Smooth muscle cell (in vitro differentiated cells): ENCODE measurements at regions not wholly inside any gene's neighbourhood (a gene's known extent, or its start where the extent isn't known, plus 50 kb on each side); places are given as distances from the start of the nearest gene placed in this dataset.

Source experiments
- DNase-seq: peaks from one replicate; lab custom pipeline; 2025; ENCODE audit not compliant: unreplicated experiment; lab: John Stamatoyannopoulos, UW
- H2AFZ ChIP-seq: fragments of 200-600 bp; sonication (generic); 2 replicates; pipeline ENCODE4 v1.6.0; 2016; ENCODE audit warnings: antibody characterized with exemption, low read depth, mild to moderate bottlenecking
- H3F3A ChIP-seq: fragments of 200-600 bp; sonication (generic); 2 replicates; pipeline ENCODE4 v1.6.0; 2017; ENCODE audit warnings: antibody characterized with exemption, low read depth
- H3K27ac ChIP-seq: fragments of 200-600 bp; sonication (generic); 2 replicates; pipeline ENCODE4 v1.5.1; 2016; ENCODE audit warnings: low read depth, mild to moderate bottlenecking
- H3K27me3 ChIP-seq: fragments of 200-600 bp; sonication (generic); 2 replicates; pipeline ENCODE4 v1.6.1; 2016; ENCODE audit warnings: low read depth, mild to moderate bottlenecking
- H3K36me3 ChIP-seq: fragments of 200-600 bp; sonication (generic); 2 replicates; pipeline ENCODE4 v1.5.1; 2016; ENCODE audit warnings: low read depth
- H3K4me1 ChIP-seq: fragments of 200-600 bp; sonication (generic); 2 replicates; pipeline ENCODE4 v1.5.1; 2016; ENCODE audit warnings: low read depth
- H3K4me2 ChIP-seq: fragments of 200-600 bp; sonication (generic); 2 replicates; pipeline ENCODE4 v1.6.0; 2016; ENCODE audit warnings: mild to moderate bottlenecking
- H3K4me3 ChIP-seq: fragments of 200-600 bp; sonication (generic); 2 replicates; pipeline ENCODE4 v1.5.1; 2016; ENCODE audit warnings: mild to moderate bottlenecking
- H3K79me2 ChIP-seq: fragments of 200-600 bp; sonication (generic); 2 replicates; pipeline ENCODE4 v1.6.0; 2016; ENCODE audit warnings: low read depth, mild to moderate bottlenecking
- H3K9ac ChIP-seq: fragments of 200-600 bp; sonication (generic); 2 replicates; pipeline ENCODE4 v1.6.0; 2016; ENCODE audit warnings: low read depth
- H3K9me3 ChIP-seq: fragments of 200-600 bp; sonication (generic); replicated peaks from 2 replicates; pipeline ENCODE4 v1.5.1; 2016; ENCODE audit warnings: low read depth
- H4K20me1 ChIP-seq: fragments of 200-600 bp; sonication (generic); 2 replicates; pipeline ENCODE4 v1.6.0; 2016; ENCODE audit warnings: low read depth
- CTCF ChIP-seq: fragments of 200-600 bp; sonication (generic); IDR thresholded peaks from 2 replicates; pipeline ENCODE4 v1.5.1; 2017; ENCODE audit warnings: borderline replicate concordance, mild to moderate bottlenecking, antibody characterized with exemption; ENCODE audit not compliant: insufficient read depth, poor library complexity, severe bottlenecking
- WGBS: methylation state at CpG from one replicate; pipeline ENCODE4 v1.1.7; 2016; ENCODE audit warnings: low lambda C conversion rate; 5-methylcytosine and 5-hydroxymethylcytosine counted together

GRCh38 chr7:50228148-50228547 lies 76.4 kb upstream of the IKZF1 start:
- H3K36me3 ChIP-seq, result no peaks in the 10 kb centered on the region
- 79% methylated on average over 4 of the region's 4 CpGs for WGBS

GRCh38 chr7:50227726-50228125 lies 76.8 kb upstream of the IKZF1 start:
- no peaks in the 10 kb centered on the region for H3K9me3 ChIP-seq
- no peaks in the 10 kb centered on the region for H3K36me3 ChIP-seq
- H3K79me2 ChIP-seq, result no peaks in the 10 kb centered on the region
- no peaks in the 10 kb centered on the region for H4K20me1 ChIP-seq
- no peak overlapping the region for H3K9ac ChIP-seq
- H3K4me3 ChIP-seq, result no peak overlapping the region
- no peak overlapping the region for H3K4me2 ChIP-seq
- no peak overlapping the region for H2AFZ ChIP-seq
- H3K27ac ChIP-seq, result no peak overlapping the region
- DNase-seq, result no peak
- no peaks in the 10 kb centered on the region for H3F3A ChIP-seq
- WGBS, result 94% methylated on average over 6 of the region's 6 CpGs
- no peaks in the 10 kb centered on the region for H3K27me3 ChIP-seq
- no peaks in the 10 kb centered on the region for H3K4me1 ChIP-seq
- no peak for TF ChIP-seq CTCF

More at GRCh38 chr7:50228148-50228547, 76.4 kb upstream of the IKZF1 start:
- H3K4me3 ChIP-seq, result no peak overlapping the region
- H3K9me3 ChIP-seq, result no peaks in the 10 kb centered on the region
- no peak for DNase-seq
- no peaks in the 10 kb centered on the region for H3K79me2 ChIP-seq
- H4K20me1 ChIP-seq, result no peaks in the 10 kb centered on the region
- H3K9ac ChIP-seq, result no peak overlapping the region
- no peaks in the 10 kb centered on the region for H3F3A ChIP-seq
- H3K4me2 ChIP-seq, result no peak overlapping the region
- no peak overlapping the region for H2AFZ ChIP-seq
- no peak overlapping the region for H3K27ac ChIP-seq
- H3K27me3 ChIP-seq, result no peaks in the 10 kb centered on the region
- no peaks in the 10 kb centered on the region for H3K4me1 ChIP-seq
- TF ChIP-seq CTCF, result no peak

DNA sequence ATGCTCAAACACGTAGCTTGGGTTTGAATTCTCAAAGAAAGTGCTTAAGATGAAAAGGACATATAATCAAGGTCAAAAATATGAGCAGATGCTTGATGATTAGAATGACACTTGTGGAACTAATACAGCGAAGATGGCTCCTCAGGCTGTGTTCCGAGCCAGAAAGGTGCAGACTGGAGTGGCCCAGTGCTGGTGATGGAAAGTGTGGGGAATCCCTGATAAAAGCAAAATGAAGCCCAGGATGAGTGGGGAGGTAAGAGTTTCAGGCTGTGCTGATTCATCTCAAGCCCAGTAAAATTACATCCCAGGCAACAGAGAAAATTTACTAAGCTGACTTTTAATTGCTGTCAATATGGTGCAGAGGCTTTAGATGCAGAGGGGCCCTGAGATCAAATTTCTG lies 77.8 kb upstream of the IKZF1 start:
- H3K79me2 ChIP-seq, result no peaks in the 10 kb centered on the region
- no peak overlapping the region for H3K9ac ChIP-seq
- no peaks in the 10 kb centered on the region for H3K4me1 ChIP-seq
- DNase-seq, result no peak
- no peaks in the 10 kb centered on the region for H3K27me3 ChIP-seq
- no peak overlapping the region for H3K4me3 ChIP-seq
- WGBS, result 97% methylated on average over 3 of the region's 3 CpGs
- H3K9me3 ChIP-seq, result peaks cover 10% of the 10 kb centered on the region
- H3K4me2 ChIP-seq, result no peak overlapping the region
- no peaks in the 10 kb centered on the region for H3K36me3 ChIP-seq
- H3K27ac ChIP-seq, result no peak overlapping the region
- no peaks in the 10 kb centered on the region for H4K20me1 ChIP-seq
- H3F3A ChIP-seq, result no peaks in the 10 kb centered on the region
- TF ChIP-seq CTCF, result no peak
- no peak overlapping the region for H2AFZ ChIP-seq

- Histone ChIP-seq H4K20me1 (no peaks in the 10 kb centered on the region), H3K9ac (no peak overlapping the region), H3K27ac (no peak overlapping the region), H3K9me3 (peaks cover 13% of the 10 kb centered on the region), H3K36me3 (no peaks in the 10 kb centered on the region), H3K79me2 (no peaks in the 10 kb centered on the region), H2AFZ (no peak overlapping the region), H3K4me2 (no peak overlapping the region), H3F3A (no peaks in the 10 kb centered on the region), H3K27me3 (no peaks in the 10 kb centered on the region), H3K4me3 (no peak overlapping the region), H3K4me1 (no peaks in the 10 kb centered on the region)
- no peak for DNase-seq
- TF ChIP-seq CTCF, result no peak
- WGBS, result 89% methylated on average over 3 of the region's 3 CpGs
Observed at GRCh38 chr7:50226145-50226544, 78.4 kb upstream of the IKZF1 start.
